ENCODE measurements at regions not wholly inside any gene's neighbourhood (a gene's known extent, or its start where the extent isn't known, plus 50 kb on each side); places are given as distances from the start of the nearest gene placed in this dataset.
"Not testable (repeated sequence)": the region's sequence is repeated elsewhere in the genome, so short reads cannot be mapped to it uniquely, and the experiment has no call there.

- DNase-seq = no peak
Measured at GRCh38 chr18:10121786-10122515, 208.1 kb downstream of the VAPA start.

- DNase-seq = no peak
Measured at GRCh38 chr18:10122988-10123950, 209.5 kb downstream of the VAPA start.

- no peak for DNase-seq
Measured at GRCh38 chr18:10124071-10124470, 210.3 kb downstream of the VAPA start.

- DNase-seq = no peak
Measured at GRCh38 chr18:10124557-10124956, 210.7 kb downstream of the VAPA start.

GRCh38 chr18:10124967-10125366 lies 211.2 kb downstream of the VAPA start:
- DNase-seq = no peak

GRCh38 chr18:10127729-10128128 lies 213.9 kb downstream of the VAPA start:
- no peak for DNase-seq

- DNase-seq = no peak
Measured at GRCh38 chr18:10128921-10129501, 215.2 kb downstream of the VAPA start.

GRCh38 chr18:10130606-10131005 lies 216.8 kb downstream of the VAPA start:
- DNase-seq = no peak

- no peak for DNase-seq
Measured at GRCh38 chr18:10131081-10131459, 217.3 kb downstream of the VAPA start.

- DNase-seq = no peak
Measured at GRCh38 chr18:10131460-10132395, 217.9 kb downstream of the VAPA start.

GRCh38 chr18:10133516-10133915 lies 219.7 kb downstream of the VAPA start:
- DNase-seq = no peak

- DNase-seq = no peak
Measured at GRCh38 chr18:10134204-10134603, 220.4 kb downstream of the VAPA start.

- DNase-seq = not testable (repeated sequence)
Measured at GRCh38 chr18:10134749-10135148, 220.9 kb downstream of the VAPA start.

GRCh38 chr18:10135302-10135926 lies 221.6 kb downstream of the VAPA start:
- DNase-seq = no peak

GRCh38 chr18:10138719-10139118 lies 224.9 kb downstream of the VAPA start:
- DNase-seq = no peak

GRCh38 chr18:10139783-10140410 lies 226.1 kb downstream of the VAPA start:
- no peak for DNase-seq

GRCh38 chr18:10140461-10141282 lies 226.9 kb downstream of the VAPA start:
- no peak for DNase-seq

- DNase-seq = no peak
Measured at GRCh38 chr18:10141559-10141958, 227.7 kb downstream of the VAPA start.

GRCh38 chr18:10142056-10142455 lies 228.2 kb downstream of the VAPA start:
- no peak for DNase-seq

GRCh38 chr18:10142496-10143160 lies 228.8 kb downstream of the VAPA start:
- DNase-seq = no peak
